Skeletal muscle tissue (tissue), 3 donors: ENCODE measurements at regions not wholly inside any gene's neighbourhood (a gene's known extent, or its start where the extent isn't known, plus 50 kb on each side); places are given as distances from the start of the nearest gene placed in this dataset.
"Not testable (repeated sequence)": the region's sequence is repeated elsewhere in the genome, so short reads cannot be mapped to it uniquely, and the experiment has no call there.

Source experiments
- H3K27ac ChIP-seq: one replicate; pipeline ENCODE4 v1.7.0; 2013; ENCODE audit warnings: mild to moderate bottlenecking, low read depth, low read length, inconsistent platforms
- H3K27me3 ChIP-seq, 3 donors: one replicate each; pipeline ENCODE4 v1.7.0; 2013; ENCODE audit warnings: low read length in 3 of 3; ENCODE audit not compliant: control insufficient read depth in 3 of 3, insufficient read depth in 3 of 3
- H3K36me3 ChIP-seq, 3 donors: one replicate each; pipeline ENCODE4 v1.7.0; 2013; ENCODE audit warnings: low read length in 3 of 3; ENCODE audit not compliant: control insufficient read depth in 3 of 3, insufficient read depth in 3 of 3
- H3K4me1 ChIP-seq, 3 donors: one replicate each; pipeline ENCODE4 v1.7.0; 2013; ENCODE audit warnings: low read length in 3 of 3, mild to moderate bottlenecking in 3 of 3; ENCODE audit not compliant: control insufficient read depth in 3 of 3, insufficient read depth in 3 of 3
- H3K4me3 ChIP-seq, 3 donors: one replicate each; pipeline ENCODE4 v1.7.0; 2013; ENCODE audit warnings: low read length in 3 of 3
- H3K9ac ChIP-seq, 3 donors: one replicate each; pipeline ENCODE4 v1.7.0; 2013; ENCODE audit warnings: low read length in 3 of 3, mild to moderate bottlenecking in 3 of 3, moderate library complexity in 2 of 3, low read depth in 1 of 3
- H3K9me3 ChIP-seq, 3 donors: one replicate each; pipeline ENCODE4 v1.7.0; 2013; ENCODE audit warnings: low read length in 3 of 3; ENCODE audit not compliant: control insufficient read depth in 3 of 3
- donor health status: Osteomylitis.

GRCh38 chr4:71217688-71218087 is 121.1 kb upstream of the SLC4A4 start:
- H3K9me3 ChIP-seq, result no peaks in the 10 kb centered on the region
- no peaks in the 10 kb centered on the region for H3K36me3 ChIP-seq
- no peak overlapping the region for H3K27ac ChIP-seq
- H3K4me1 ChIP-seq, result peaks cover 0 to 3% (median 0%) of the 10 kb centered on the region in 3 donors
- H3K27me3 ChIP-seq, result no peaks in the 10 kb centered on the region
- no peak overlapping the region for H3K4me3 ChIP-seq
- no peak overlapping the region for H3K9ac ChIP-seq

DNA sequence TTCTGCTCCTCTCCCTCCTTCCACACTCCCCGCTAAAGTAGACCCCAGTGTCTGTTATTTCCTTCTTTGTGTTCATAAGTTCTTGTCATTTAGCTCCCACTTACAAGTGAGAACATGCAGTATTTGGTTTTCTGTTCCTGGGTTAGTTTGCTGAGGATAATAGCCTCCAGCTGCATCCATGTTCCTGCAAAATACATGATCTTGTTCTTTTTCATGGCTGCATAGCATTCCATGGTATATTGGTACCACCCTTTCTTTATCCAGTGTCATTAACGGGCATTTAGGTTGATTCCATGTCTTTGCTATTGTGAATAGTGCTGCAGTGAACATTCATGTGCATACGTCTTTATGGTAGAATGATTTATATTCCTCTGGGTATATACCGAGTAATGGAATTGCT is 118.0 kb upstream of the SLC4A4 start:
- H3K27ac ChIP-seq, H3K36me3 ChIP-seq, H3K9ac ChIP-seq, H3K27me3 ChIP-seq, H3K4me1 ChIP-seq, H3K9me3 ChIP-seq, H3K4me3 ChIP-seq: not testable (repeated sequence)

GRCh38 chr4:71221510-71222466 is 117.0 kb upstream of the SLC4A4 start:
- Histone ChIP-seq H3K27ac (no peak overlapping the region), H3K27me3 (no peaks in the 10 kb centered on the region), H3K9ac (no peak overlapping the region), H3K4me1 (peaks cover 0 to 8% (median 3%) of the 10 kb centered on the region in 3 donors), H3K36me3 (no peaks in the 10 kb centered on the region), H3K9me3 (no peaks in the 10 kb centered on the region), H3K4me3 (no peak overlapping the region)

DNA sequence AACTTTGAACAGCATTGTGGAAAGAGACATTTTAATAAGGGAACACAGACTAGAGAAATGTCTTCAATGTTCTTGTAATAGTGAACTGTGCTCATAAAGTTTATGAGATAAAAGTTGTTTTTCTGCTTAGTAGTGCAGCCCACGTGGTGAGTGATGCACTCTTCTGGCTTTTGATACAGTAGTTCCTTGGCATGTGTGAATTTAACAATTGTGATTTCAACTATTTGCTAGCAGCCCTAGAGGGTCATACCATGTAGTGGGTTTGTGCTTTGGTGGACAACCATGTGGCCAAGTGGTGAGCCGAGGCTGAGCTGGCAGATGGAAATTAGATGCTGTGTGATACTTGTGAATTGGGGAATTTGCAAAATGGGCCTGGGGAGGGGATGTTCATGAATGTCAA is 116.2 kb upstream of the SLC4A4 start:
- no peak overlapping the region for H3K9ac ChIP-seq
- H3K27me3 ChIP-seq, result no peaks in the 10 kb centered on the region
- no peak overlapping the region for H3K4me3 ChIP-seq

GRCh38 chr4:71229477-71230270 is 109.1 kb upstream of the SLC4A4 start:
- Histone ChIP-seq H3K4me3 (no peak overlapping the region), H3K27me3 (no peaks in the 10 kb centered on the region), H3K9ac (peak overlapping the region in 1 of 3 donors; percentile 77), H3K9me3 (no peaks in the 10 kb centered on the region), H3K4me1 (peaks cover 24 to 33% (median 25%) of the 10 kb centered on the region in 3 donors), H3K36me3 (no peaks in the 10 kb centered on the region), H3K27ac (no peak overlapping the region)

More for the DNA sequence above, 116.2 kb upstream of the SLC4A4 start:
- Histone ChIP-seq H3K27ac (no peak overlapping the region), H3K4me1 (peaks cover 0 to 8% (median 1%) of the 10 kb centered on the region in 3 donors), H3K36me3 (no peaks in the 10 kb centered on the region), H3K9me3 (no peaks in the 10 kb centered on the region)

GRCh38 chr4:71230271-71231128 is 108.3 kb upstream of the SLC4A4 start:
- Histone ChIP-seq H3K9me3 (no peaks in the 10 kb centered on the region), H3K36me3 (no peaks in the 10 kb centered on the region), H3K4me3 (peak overlapping the region; percentile 42 to 65 (median 54)), H3K27me3 (no peaks in the 10 kb centered on the region), H3K27ac (peak overlapping the region; percentile 83), H3K9ac (peak overlapping the region; percentile 23 to 77 (median 62)), H3K4me1 (peaks cover 24 to 36% (median 25%) of the 10 kb centered on the region in 3 donors)

GRCh38 chr4:71231129-71232055 is 107.4 kb upstream of the SLC4A4 start:
- Histone ChIP-seq H3K27ac (peak overlapping the region; percentile 83), H3K4me1 (peaks cover 24 to 35% (median 31%) of the 10 kb centered on the region in 3 donors), H3K4me3 (peak overlapping the region; percentile 42 to 65 (median 54)), H3K27me3 (no peaks in the 10 kb centered on the region), H3K9ac (peak overlapping the region; percentile 23 to 77 (median 62)), H3K36me3 (no peaks in the 10 kb centered on the region), H3K9me3 (no peaks in the 10 kb centered on the region)

GRCh38 chr4:71232056-71232430 is 106.8 kb upstream of the SLC4A4 start:
- H3K4me1 ChIP-seq, result peaks cover 24 to 35% (median 31%) of the 10 kb centered on the region in 3 donors

GRCh38 chr4:71232846-71233245 is 106.0 kb upstream of the SLC4A4 start:
- H3K36me3 ChIP-seq, result no peaks in the 10 kb centered on the region
- H3K27ac ChIP-seq, result no peak overlapping the region
- peaks cover 24 to 35% (median 31%) of the 10 kb centered on the region in 3 donors for H3K4me1 ChIP-seq
- H3K27me3 ChIP-seq, result no peaks in the 10 kb centered on the region
- H3K9me3 ChIP-seq, result no peaks in the 10 kb centered on the region
- H3K4me3 ChIP-seq, result no peak overlapping the region
- H3K9ac ChIP-seq, result no peak overlapping the region

More at GRCh38 chr4:71232056-71232430, 106.8 kb upstream of the SLC4A4 start:
- Histone ChIP-seq H3K27me3 (no peaks in the 10 kb centered on the region), H3K36me3 (no peaks in the 10 kb centered on the region), H3K4me3 (peak overlapping the region in 2 of 3 donors; percentile 54 to 65), H3K9me3 (no peaks in the 10 kb centered on the region), H3K9ac (peak overlapping the region; percentile 23 to 77 (median 62)), H3K27ac (peak overlapping the region; percentile 83)
